ENCODE measurements at regions not wholly inside any gene's neighbourhood (a gene's known extent, or its start where the extent isn't known, plus 50 kb on each side); places are given as distances from the start of the nearest gene placed in this dataset.

DNA sequence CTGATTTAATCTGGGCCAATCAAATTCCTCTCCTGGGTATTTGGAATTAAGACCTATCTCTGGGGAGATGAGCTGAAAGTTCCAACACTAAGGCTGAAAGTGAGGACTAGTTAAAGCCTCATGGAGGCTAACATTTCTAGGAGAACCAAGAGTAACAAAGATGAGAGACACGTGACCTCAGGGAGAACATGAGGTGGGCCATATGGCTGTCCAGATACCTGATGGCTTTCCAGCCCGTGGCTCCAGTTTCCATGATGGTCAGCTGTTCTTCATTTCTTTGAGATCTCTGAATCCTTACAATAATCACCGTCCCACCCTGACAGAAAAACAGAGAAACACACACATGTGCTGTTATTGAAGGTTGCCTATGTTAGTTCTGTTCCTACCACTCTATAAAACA lies 66.1 kb downstream of the LEPR start:
- CTCF ChIA-PET = no interaction called here

DNA sequence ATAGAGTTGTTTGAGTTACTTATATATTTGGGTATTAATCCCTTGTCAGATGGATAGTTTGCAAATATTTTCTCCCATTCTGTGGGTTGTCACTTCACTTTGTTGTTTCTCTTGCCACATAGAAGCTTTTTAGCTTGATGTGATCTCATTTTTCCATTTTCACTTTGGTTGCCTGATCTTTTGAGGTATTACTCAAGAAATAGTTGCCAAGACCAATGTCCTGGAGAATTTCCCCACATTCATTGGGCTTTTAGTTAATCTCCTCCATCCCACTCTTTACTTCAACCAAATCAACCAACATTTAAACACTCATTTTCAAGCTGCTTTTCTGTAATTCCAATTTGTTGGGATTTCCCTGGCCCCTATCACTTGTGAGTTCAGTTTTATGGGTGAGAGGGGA lies 69.0 kb downstream of the LEPR start:
- H3K9me3 Mint-ChIP-seq (ENCODE audit: low read depth, unreplicated experiment) = no peaks in the 10 kb centered on the region
- CTCF ChIA-PET = interaction anchor here (0.6 kb wide), 1 partner anchor 601 kb away, joined by 3 read pairs; no protein-coding TSS in a partner anchor
- H3K36me3 Mint-ChIP-seq (ENCODE audit: insufficient read depth, unreplicated experiment) = no peaks in the 10 kb centered on the region
- BruUV-seq (replicated peaks) = no TSS peak
- intact Hi-C loops (cut with micrococcal nuclease; ENCODE audit: unreplicated experiment) = no loop called here
- TF ChIP-seq, protein P1, sequence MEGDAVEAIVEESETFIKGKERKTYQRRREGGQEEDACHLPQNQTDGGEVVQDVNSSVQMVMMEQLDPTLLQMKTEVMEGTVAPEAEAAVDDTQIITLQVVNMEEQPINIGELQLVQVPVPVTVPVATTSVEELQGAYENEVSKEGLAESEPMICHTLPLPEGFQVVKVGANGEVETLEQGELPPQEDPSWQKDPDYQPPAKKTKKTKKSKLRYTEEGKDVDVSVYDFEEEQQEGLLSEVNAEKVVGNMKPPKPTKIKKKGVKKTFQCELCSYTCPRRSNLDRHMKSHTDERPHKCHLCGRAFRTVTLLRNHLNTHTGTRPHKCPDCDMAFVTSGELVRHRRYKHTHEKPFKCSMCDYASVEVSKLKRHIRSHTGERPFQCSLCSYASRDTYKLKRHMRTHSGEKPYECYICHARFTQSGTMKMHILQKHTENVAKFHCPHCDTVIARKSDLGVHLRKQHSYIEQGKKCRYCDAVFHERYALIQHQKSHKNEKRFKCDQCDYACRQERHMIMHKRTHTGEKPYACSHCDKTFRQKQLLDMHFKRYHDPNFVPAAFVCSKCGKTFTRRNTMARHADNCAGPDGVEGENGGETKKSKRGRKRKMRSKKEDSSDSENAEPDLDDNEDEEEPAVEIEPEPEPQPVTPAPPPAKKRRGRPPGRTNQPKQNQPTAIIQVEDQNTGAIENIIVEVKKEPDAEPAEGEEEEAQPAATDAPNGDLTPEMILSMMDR (IDR thresholded peaks at IDR 0.05; ENCODE audit: unreplicated experiment) = no peak
- no peaks in the 10 kb centered on the region for H3K4me1 Mint-ChIP-seq (ENCODE audit: low read depth, unreplicated experiment)
- no peak for DNase-seq
- no peak overlapping the region for H3K4me3 Mint-ChIP-seq (ENCODE audit: low read depth, unreplicated experiment)
- no peaks in the 10 kb centered on the region for H3K27me3 Mint-ChIP-seq (ENCODE audit: unreplicated experiment)
- H3K27ac Mint-ChIP-seq (ENCODE audit: unreplicated experiment) = no peak overlapping the region

More for the DNA sequence above, 66.1 kb downstream of the LEPR start:
- TF ChIP-seq, protein P1 (IDR thresholded peaks at IDR 0.05; ENCODE audit: unreplicated experiment) = no peak
- no peak overlapping the region for H3K27ac Mint-ChIP-seq (ENCODE audit: unreplicated experiment)
- H3K4me3 Mint-ChIP-seq (ENCODE audit: low read depth, unreplicated experiment) = no peak overlapping the region
- H3K9me3 Mint-ChIP-seq (ENCODE audit: low read depth, unreplicated experiment) = no peaks in the 10 kb centered on the region
- no peaks in the 10 kb centered on the region for H3K27me3 Mint-ChIP-seq (ENCODE audit: unreplicated experiment)
- H3K36me3 Mint-ChIP-seq (ENCODE audit: insufficient read depth, unreplicated experiment) = no peaks in the 10 kb centered on the region
- BruUV-seq (replicated peaks) = no TSS peak
- no peak for DNase-seq
- no peaks in the 10 kb centered on the region for H3K4me1 Mint-ChIP-seq (ENCODE audit: low read depth, unreplicated experiment)
- intact Hi-C loops (cut with micrococcal nuclease; ENCODE audit: unreplicated experiment) = no loop called here

DNA sequence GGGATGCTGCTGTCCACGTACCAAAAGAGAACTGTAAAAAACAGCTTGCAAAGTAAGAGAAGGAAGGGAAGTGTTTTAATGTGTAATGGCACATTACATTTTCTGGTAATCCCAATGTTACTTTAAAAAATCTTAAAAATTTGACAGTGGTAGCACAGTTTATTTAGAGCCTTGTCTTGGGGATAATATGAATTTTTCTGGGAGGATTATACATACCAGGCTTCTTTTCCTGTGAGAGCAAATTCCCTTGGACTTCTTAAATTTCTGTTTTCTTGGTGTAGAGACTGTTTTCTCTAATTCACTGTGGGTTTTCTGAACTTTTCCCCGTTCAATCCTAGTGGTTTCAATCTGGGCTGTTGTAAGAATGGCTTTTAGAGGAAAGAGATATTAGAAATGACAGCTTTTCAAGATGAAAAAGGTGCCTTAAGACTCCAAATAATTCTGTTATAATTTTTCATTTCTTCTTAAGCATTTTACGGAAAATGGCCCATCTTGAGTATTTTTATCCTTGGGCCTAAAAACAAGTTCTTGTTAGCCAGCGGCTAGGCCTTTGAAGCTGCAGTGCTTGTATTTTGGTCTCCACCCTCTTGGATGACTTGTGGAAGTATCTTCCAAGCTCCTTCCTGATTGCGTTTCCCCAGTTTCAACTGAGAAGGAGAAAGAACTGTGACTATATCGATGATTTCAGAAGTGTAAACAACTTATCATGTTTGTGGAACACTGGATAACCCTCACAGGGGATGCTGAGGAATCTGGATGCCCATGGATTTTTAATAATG lies 70.0 kb downstream of the LEPR start:
- no TSS peak for BruUV-seq (replicated peaks)
- no peaks in the 10 kb centered on the region for H3K4me1 Mint-ChIP-seq (ENCODE audit: low read depth, unreplicated experiment)
- no peaks in the 10 kb centered on the region for H3K9me3 Mint-ChIP-seq (ENCODE audit: low read depth, unreplicated experiment)
- H3K27me3 Mint-ChIP-seq (ENCODE audit: unreplicated experiment) = no peaks in the 10 kb centered on the region
- no peak for DNase-seq
- TF ChIP-seq, protein P1 (IDR thresholded peaks at IDR 0.05; ENCODE audit: unreplicated experiment) = no peak
- no peaks in the 10 kb centered on the region for H3K36me3 Mint-ChIP-seq (ENCODE audit: insufficient read depth, unreplicated experiment)
- H3K4me3 Mint-ChIP-seq (ENCODE audit: low read depth, unreplicated experiment) = no peak overlapping the region
- CTCF ChIA-PET = no interaction called here
- intact Hi-C loops (cut with micrococcal nuclease; ENCODE audit: unreplicated experiment) = no loop called here
- H3K27ac Mint-ChIP-seq (ENCODE audit: unreplicated experiment) = no peak overlapping the region

DNA sequence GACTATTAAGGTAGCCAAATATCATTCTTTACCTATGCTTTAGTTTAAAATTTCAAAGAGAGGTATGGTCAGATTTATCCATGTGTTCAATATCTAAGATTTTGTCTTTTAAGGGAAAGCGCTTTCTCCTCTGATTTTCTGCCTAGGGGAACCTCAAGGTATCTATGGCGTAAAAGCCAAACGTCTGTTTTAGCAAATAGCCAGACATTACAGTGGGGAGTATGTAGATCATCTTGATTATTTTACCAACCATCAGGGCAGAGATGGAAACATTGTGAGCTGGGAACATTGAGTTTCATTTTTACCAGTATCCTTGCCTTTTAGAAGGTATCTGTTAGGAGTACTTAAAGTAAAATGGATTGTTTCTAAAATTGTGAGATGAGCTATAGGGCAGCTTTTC lies 71.0 kb downstream of the LEPR start:
- intact Hi-C loops (cut with micrococcal nuclease; ENCODE audit: unreplicated experiment) = no loop called here
- no peak for DNase-seq
- TF ChIP-seq, protein P1 (IDR thresholded peaks at IDR 0.05; ENCODE audit: unreplicated experiment) = no peak
- no peaks in the 10 kb centered on the region for H3K4me1 Mint-ChIP-seq (ENCODE audit: low read depth, unreplicated experiment)
- H3K4me3 Mint-ChIP-seq (ENCODE audit: low read depth, unreplicated experiment) = no peak overlapping the region
- CTCF ChIA-PET = no interaction called here
- BruUV-seq (replicated peaks) = no TSS peak
- H3K36me3 Mint-ChIP-seq (ENCODE audit: insufficient read depth, unreplicated experiment) = no peaks in the 10 kb centered on the region
- H3K27me3 Mint-ChIP-seq (ENCODE audit: unreplicated experiment) = no peaks in the 10 kb centered on the region
- H3K9me3 Mint-ChIP-seq (ENCODE audit: low read depth, unreplicated experiment) = no peaks in the 10 kb centered on the region
- no peak overlapping the region for H3K27ac Mint-ChIP-seq (ENCODE audit: unreplicated experiment)
